Heart left ventricle (tissue), 13 donors: ENCODE measurements at regions not wholly inside any gene's neighbourhood (a gene's known extent, or its start where the extent isn't known, plus 50 kb on each side); places are given as distances from the start of the nearest gene placed in this dataset.

Experiments used
- CTCF ChIP-seq, 12 donors: fragments of 200-600 bp; sonication (generic) in 4 of 12; IDR thresholded peaks; one replicate each; pipeline versions ENCODE4 v1.5.0 to v1.8.0; 2018 to 2022; ENCODE audit warnings: antibody characterized with exemption in 12 of 12, mild to moderate bottlenecking in 5 of 12
- POLR2A ChIP-seq, 2 donors: fragments of 450-650 bp; IDR thresholded peaks; one replicate each; pipeline ENCODE4 v1.6.1; 2017; ENCODE audit warnings: antibody characterized with exemption in 2 of 2, mild to moderate bottlenecking in 2 of 2, moderate library complexity in 2 of 2
- donor health status: ischemic (EF 13 %, LVEDD 7.1; RV severe dilation, severe dysfunction).
- donor health status: DM: no; HTN: yes; CAD: no.
- donor health status: DM: no; HTN: no; CAD: no.
- donor health status: ischemic (EF 25% LVEDD 6.9; RV normal size, moderate dysfunction).
- donor health status: ischemic (EF 25% LVEDD 5.7; RV mildly dilated, moderate dysfunction).
- donor health status: ischemic (EF 35%, LVEDD 5.7; RV mildly dilated, moderate dysfunction).
- donor health status: nonischemic (EF 11% LVEDD 7.7; RV severe dilation, severe dysfunction).
- donor health status: DM: yes; HTN: yes; CAD: no.
- donor health status: PGD.
- donor health status: ischemic (EF 29% LVEDD 5.4; RV normal size, mild dysfunction).
- donor health status: nonischemic (EF 23%, LVEDD 6.1; RV moderate dilation, normal function).

DNA sequence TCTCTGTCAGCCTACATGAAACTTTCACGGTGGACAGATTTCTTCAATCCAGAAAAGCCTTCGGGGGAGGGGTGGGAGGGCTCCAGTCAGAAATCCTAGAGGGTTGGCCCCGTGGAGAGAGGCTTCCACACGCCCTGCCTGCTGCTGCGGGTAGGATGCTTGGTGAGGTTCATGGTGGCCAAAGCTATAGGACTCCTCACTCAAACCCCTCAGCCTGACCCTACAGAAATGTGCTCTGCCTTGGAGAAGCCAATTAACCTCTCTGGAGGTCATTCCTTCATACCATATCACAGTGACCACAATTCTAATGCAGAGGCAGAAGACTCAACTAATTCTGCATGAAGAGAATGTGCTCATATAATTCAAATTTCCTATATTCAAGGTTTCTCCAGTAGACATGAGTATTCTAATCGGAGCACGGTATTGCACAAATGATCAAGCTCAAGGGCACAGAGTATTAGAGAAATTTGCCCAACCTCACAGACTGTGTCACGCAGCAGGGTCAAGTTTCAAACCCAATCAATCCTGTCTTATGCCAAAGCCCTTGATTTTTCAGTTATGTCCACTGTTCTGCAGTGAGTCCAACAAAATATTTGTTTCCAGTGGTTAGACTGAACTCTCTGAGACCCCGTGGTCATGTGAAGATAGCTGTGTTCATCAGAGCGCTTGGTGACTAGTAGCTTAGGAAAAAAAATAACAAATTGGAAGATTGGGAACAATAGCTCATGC, 104.8 kb downstream of the TOMM20 start:
- TF ChIP-seq CTCF (IDR thresholded peaks at IDR 0.05), result no peak
- TF ChIP-seq POLR2A (IDR thresholded peaks at IDR 0.05), result no peak
